ENCODE measurements at regions not wholly inside any gene's neighbourhood (a gene's known extent, or its start where the extent isn't known, plus 50 kb on each side); places are given as distances from the start of the nearest gene placed in this dataset.

GRCh38 chr9:38337706-38338264, 54.7 kb upstream of the ALDH1B1 start:
- no peak for TF ChIP-seq CTCF (IDR thresholded peaks at IDR 0.05)
- no peak for TF ChIP-seq POLR2AphosphoS5 (IDR thresholded peaks at IDR 0.05)
